K562 (cell line): ENCODE measurements at regions not wholly inside any gene's neighbourhood (a gene's known extent, or its start where the extent isn't known, plus 50 kb on each side); places are given as distances from the start of the nearest gene placed in this dataset.
A peak's percentile ranks its signal among the peaks of the same experiment; 100 is the strongest.

ENCODE experiments used
- ATAC-seq: fragments of 200-7000 bp; cut with Tn5 transposase; 3 replicates; pipeline ENCODE4 v1.9.1; 2020; ENCODE audit warnings: moderate library complexity
- BruUV-seq: library from RNA; stranded (reverse); fragments of 400-500 nt; replicated peaks from 2 replicates; lab custom pipeline; 2021; lab: Mats Ljungman, UMichigan
- CTCF ChIA-PET: fragments of 300-600 bp; formaldehyde crosslinking; extraction: SDS; loops from one replicate; lab custom pipeline; 2021; ENCODE audit warnings: low intra/inter-chr PET ratio; lab: Yijun Ruan, JAX
- POLR2A ChIA-PET: fragments of 300-600, 350-650 bp; sonication (Branson Sonifier 250); formaldehyde crosslinking; extraction: SDS; loops from one replicate; lab custom pipeline; 2021; ENCODE audit warnings: antibody characterized with exemption, inconsistent platforms; lab: Yijun Ruan, JAX
- DNase-seq, 4 experiments: peaks; one replicate each; pipeline versions ENCODE4 v3.0.0 to v3.0.0-alpha.2; 2011 to 2018; ENCODE audit warnings: low spot score in 3 of 4, mixed read lengths in 3 of 4; ENCODE audit errors: extremely low read depth in 1 of 4
- FAIRE-seq: peaks from 2 replicates; lab custom pipeline; 2011; peaks lifted over from hg19 to GRCh38; lab: Jason Lieb, UNC
- H2AFZ ChIP-seq: 2 replicates; pipeline ENCODE4 v1.6.0; 2011; ENCODE audit warnings: low read depth, low read length, control low read depth, inconsistent platforms
- H3K27ac ChIP-seq: fragments of 200-600 bp; 3 replicates; pipeline ENCODE4 v1.8.0; 2011; ENCODE audit warnings: low read depth, mild to moderate bottlenecking, control low read depth, inconsistent platforms, low read length, moderate library complexity, mixed read lengths; ENCODE audit errors: extremely low read depth
- H3K27me3 ChIP-seq, 2 experiments: fragments of 300-600 bp in 1 of 2; 2 replicates in 1 of 2; 3 replicates in 1 of 2; pipeline versions ENCODE4 v1.6.0 to v1.8.0; 2011; ENCODE audit warnings: inconsistent platforms in 2 of 2, low read length in 2 of 2, mild to moderate bottlenecking in 1 of 2, mixed read lengths in 1 of 2, moderate library complexity in 1 of 2; ENCODE audit not compliant: control insufficient read depth in 2 of 2, insufficient read depth in 2 of 2
- H3K36me3 ChIP-seq: fragments of 300-600 bp; 3 replicates; pipeline ENCODE4 v1.8.0; 2011; ENCODE audit warnings: mild to moderate bottlenecking, low read length, inconsistent platforms; ENCODE audit not compliant: control insufficient read depth, insufficient read depth
- H3K4me1 ChIP-seq, 2 experiments: fragments of 200-600 bp in 1 of 2; replicated peaks in 1 of 2; 2 replicates in 1 of 2; 3 replicates in 1 of 2; pipeline versions ENCODE4 v1.5.1 to v1.8.0; 2011; ENCODE audit warnings: inconsistent platforms in 2 of 2, low read length in 2 of 2, mild to moderate bottlenecking in 1 of 2, mixed read lengths in 1 of 2, moderate library complexity in 1 of 2; ENCODE audit not compliant: control insufficient read depth in 2 of 2, insufficient read depth in 2 of 2
- H3K4me2 ChIP-seq: 2 replicates; pipeline ENCODE4 v1.6.1; 2011; ENCODE audit warnings: low read length, control low read depth, inconsistent platforms, mixed read lengths; ENCODE audit not compliant: insufficient read depth
- H3K4me3 ChIP-seq: fragments of 200-600 bp; sonication (generic), shearing (Covaris generic); 2 replicates; pipeline ENCODE4 v1.5.1; 2016; ENCODE audit warnings: control low read depth, inconsistent platforms
- H3K79me2 ChIP-seq: fragments of 200-600 bp; 3 replicates; pipeline ENCODE4 v1.8.0; 2011; ENCODE audit warnings: low read length, inconsistent platforms; ENCODE audit not compliant: control insufficient read depth, insufficient read depth
- H3K9ac ChIP-seq, 2 experiments: 2 replicates each; pipeline versions ENCODE4 v1.6.0 to v1.6.1; 2011; ENCODE audit warnings: low read depth in 2 of 2, low read length in 2 of 2, control low read depth in 1 of 2, inconsistent platforms in 1 of 2, mild to moderate bottlenecking in 1 of 2, mixed read lengths in 1 of 2; ENCODE audit not compliant: insufficient read depth in 1 of 2
- H3K9me1 ChIP-seq: one replicate; pipeline ENCODE4 v1.6.0; 2011; ENCODE audit warnings: inconsistent platforms, mild to moderate bottlenecking, low read length, moderate library complexity; ENCODE audit not compliant: control insufficient read depth, insufficient read depth
- H3K9me3 ChIP-seq: replicated peaks from 2 replicates; pipeline ENCODE4 v1.5.1; 2011; ENCODE audit warnings: low read depth, low read length, inconsistent platforms; ENCODE audit not compliant: control insufficient read depth, insufficient read depth
- H4K20me1 ChIP-seq: replicated peaks from 2 replicates; pipeline ENCODE4 v1.6.1; 2011; ENCODE audit warnings: low read length, inconsistent platforms, mixed read lengths; ENCODE audit not compliant: control insufficient read depth, insufficient read depth
- ARID2 ChIP-seq: fragments of 450-650 bp; IDR thresholded peaks from 2 replicates; pipeline ENCODE4 v1.6.1; 2017; ENCODE audit warnings: antibody characterized with exemption, mild to moderate bottlenecking
- BDP1 ChIP-seq: IDR thresholded peaks from 3 replicates; pipeline ENCODE4 v1.6.1; 2011; ENCODE audit not compliant: insufficient read length, insufficient read depth
- CBX3 ChIP-seq, 2 experiments: IDR thresholded peaks; 1 replicate in 1 of 2; 2 replicates in 1 of 2; pipeline ENCODE4 v1.6.1; 2012; ENCODE audit warnings: inconsistent platforms in 2 of 2, low read length in 2 of 2, borderline replicate concordance in 1 of 2, control low read depth in 1 of 2
- CEBPG ChIP-seq, 3 experiments: fragments of 200-800 bp in 1 of 3; sonication (Bioruptor generic) in 1 of 3; sonication (generic) in 1 of 3; formaldehyde crosslinking in 1 of 3; IDR thresholded peaks in 2 of 3; conservative IDR thresholded peaks in 1 of 3; 2 replicates each; pipeline versions ENCODE4 v1.6.1 to v1.8.0; 2016 to 2022; ENCODE audit warnings: missing compliant biosample characterization in 2 of 3, missing genetic modification characterization in 2 of 3, mild to moderate bottlenecking in 1 of 3, missing genetic modification reagents in 1 of 3
- CREBBP ChIP-seq: IDR thresholded peaks from one replicate; pipeline ENCODE4 v1.6.1; 2012; ENCODE audit warnings: low read depth, mild to moderate bottlenecking, control low read depth, inconsistent platforms, low read length
- DPF2 ChIP-seq: fragments of 450-650 bp; IDR thresholded peaks from 2 replicates; pipeline ENCODE4 v1.6.1; 2016
- IRF2 ChIP-seq: sonication (generic); formaldehyde crosslinking; IDR thresholded peaks from 2 replicates; pipeline ENCODE4 v1.8.1; 2022; ENCODE audit warnings: mild to moderate bottlenecking, missing genetic modification reagents
- MAFG ChIP-seq: fragments of 450-650 bp; conservative IDR thresholded peaks from 2 replicates; pipeline ENCODE4 v1.6.1; 2016; ENCODE audit warnings: missing genetic modification characterization, missing compliant biosample characterization
- MEF2A ChIP-seq: IDR thresholded peaks from 2 replicates; pipeline ENCODE4 v1.6.1; 2011; ENCODE audit warnings: low read depth, mild to moderate bottlenecking, low read length, moderate library complexity; ENCODE audit not compliant: control insufficient read depth
- TBL1XR1 ChIP-seq, 2 experiments: IDR thresholded peaks; 2 replicates each; pipeline ENCODE4 v1.6.1; 2012; ENCODE audit warnings: improper control_type of control experiment in 2 of 2, low read length in 2 of 2, mild to moderate bottlenecking in 1 of 2
- ZNF24 ChIP-seq: fragments of 450-650 bp; IDR thresholded peaks from 2 replicates; pipeline ENCODE4 v1.6.1; 2016
- ZNF354B ChIP-seq: fragments of 250-450 bp; sonication (Bioruptor Pico); IDR thresholded peaks from 2 replicates; pipeline ENCODE4 v1.4.0; 2020
- ZNF696 ChIP-seq: fragments of 250-450 bp; sonication (Bioruptor Pico); conservative IDR thresholded peaks from 2 replicates; pipeline ENCODE4 v1.4.0; 2020; ENCODE audit warnings: mild to moderate bottlenecking, moderate library complexity
- WGBS: fragments of 100-300 bp; shearing (Covaris generic); methylation state at CpG from one replicate; pipeline ENCODE4 v1.1.6; 2016; ENCODE audit warnings: low coverage, mixed read lengths; ENCODE audit not compliant: insufficient coverage; ENCODE audit errors: missing lambda C conversion rate; 5-methylcytosine and 5-hydroxymethylcytosine counted together
- in situ Hi-C: fragments of 300-500 bp; cut with MboI; formaldehyde crosslinking; loops from 4 replicates; pipeline ENCODE4 v1.15.0; 2018; ENCODE audit warnings: inconsistent platforms, mixed read lengths
- intact Hi-C: fragments of 100-400 bp; cut with micrococcal nuclease; formaldehyde crosslinking; loops from 2 replicates; pipeline ENCODE4 v1.14.2; 2022

GRCh38 chr7:52747817-52748216 is 287.6 kb upstream of the POM121L12 start:
- TF ChIP-seq MEF2A (no peak), CEBPG (CRISPR knock-in tag; IDR thresholded peaks at IDR 0.05) (no peak), CEBPG (tag; conservative IDR thresholded peaks at IDR 0.05 in 1 of 2, IDR thresholded peaks at IDR 0.05 in 1 of 2) (peak in 1 of 2 experiments; percentile 75; a peak in 2 of 4 replicates)
- no peak for FAIRE-seq
- Histone ChIP-seq H4K20me1 (no peaks in the 10 kb centered on the region), H3K9ac (no peak overlapping the region), H2AFZ (no peak overlapping the region), H3K36me3 (no peaks in the 10 kb centered on the region), H3K4me2 (no peak overlapping the region), H3K79me2 (no peaks in the 10 kb centered on the region), H3K27me3 (no peaks in the 10 kb centered on the region), H3K4me1 (no peaks in the 10 kb centered on the region), H3K27ac (no peak overlapping the region), H3K9me1 (no peaks in the 10 kb centered on the region), H3K9me3 (no peaks in the 10 kb centered on the region), H3K4me3 (no peak overlapping the region)
- WGBS, result 2% methylated on average over 3 of the region's 3 CpGs
- DNase-seq, result no peak
- intact Hi-C loops (no loop called here), in situ Hi-C loops (loop anchor here (25.0 kb wide), 1 partner anchor 1161 kb away; no protein-coding TSS in a partner anchor)
- POLR2A ChIA-PET, result no interaction called here
- BruUV-seq, result no TSS peak
- CTCF ChIA-PET, result no interaction called here
- no peak for ATAC-seq

- DNase-seq, result no peak
- Histone ChIP-seq H3K27me3 (no peaks in the 10 kb centered on the region), H3K79me2 (no peaks in the 10 kb centered on the region), H3K27ac (no peak overlapping the region), H2AFZ (no peak overlapping the region), H3K4me2 (no peak overlapping the region), H3K9me3 (no peaks in the 10 kb centered on the region; the same call in 1 of the 2 replicates), H3K9me1 (no peaks in the 10 kb centered on the region), H4K20me1 (no peaks in the 10 kb centered on the region), H3K36me3 (no peaks in the 10 kb centered on the region), H3K4me1 (no peaks in the 10 kb centered on the region), H3K9ac (no peak overlapping the region), H3K4me3 (no peak overlapping the region)
- CTCF ChIA-PET, result no interaction called here
- intact Hi-C loops (no loop called here), in situ Hi-C loops (loop anchor here (25.0 kb wide), 1 partner anchor 1154 kb away; no protein-coding TSS in a partner anchor)
- no peak for ATAC-seq
- no TSS peak for BruUV-seq
- POLR2A ChIA-PET, result no interaction called here
- FAIRE-seq, result no peak
- WGBS, result 0% methylated on average over 2 of the region's 2 CpGs
- TF ChIP-seq MAFG (tag) (no peak), ARID2 (no peak), BDP1 (no peak), DPF2 (no peak), CREBBP (no peak), ZNF696 (CRISPR knock-in tag) (no peak), ZNF24 (no peak), CBX3 (IDR thresholded peaks at IDR 0.05; ENCODE audit: borderline replicate concordance in 1 of 2, low read length in 2 of 2) (no peak), IRF2 (CRISPR knock-in tag) (no peak), TBL1XR1 (IDR thresholded peaks at IDR 0.05; ENCODE audit: low read length in 2 of 2) (no peak), ZNF354B (no peak)
Observed at GRCh38 chr7:52741670-52742290, 293.7 kb upstream of the POM121L12 start.
